IMR-90 (cell line): ENCODE measurements at regions not wholly inside any gene's neighbourhood (a gene's known extent, or its start where the extent isn't known, plus 50 kb on each side); places are given as distances from the start of the nearest gene placed in this dataset.

ENCODE experiments used
- CTCF ChIP-seq: conservative IDR thresholded peaks from 2 replicates; pipeline ENCODE4 v1.5.1; 2012; ENCODE audit warnings: mild to moderate bottlenecking, low read depth, low read length, improper control_type of control experiment
- ELK1 ChIP-seq: fragments of 150-350 bp; IDR thresholded peaks from 2 replicates; pipeline ENCODE4 v1.6.1; 2016; ENCODE audit warnings: low read depth, mild to moderate bottlenecking, low read length, moderate library complexity, borderline replicate concordance
- MAZ ChIP-seq: IDR thresholded peaks from 2 replicates; pipeline ENCODE4 v1.6.1; 2012; ENCODE audit warnings: low read depth, mild to moderate bottlenecking, low read length, improper control_type of control experiment, moderate library complexity, borderline replicate concordance
- MXI1 ChIP-seq: IDR thresholded peaks from 2 replicates; pipeline ENCODE4 v1.6.1; 2012; ENCODE audit warnings: low read depth, mild to moderate bottlenecking, low read length, moderate library complexity, borderline replicate concordance
- NFE2L2 ChIP-seq: fragments of 150-350 bp; IDR thresholded peaks from 2 replicates; pipeline ENCODE4 v1.6.1; 2016; ENCODE audit warnings: low read depth, mild to moderate bottlenecking, low read length
- POLR2A ChIP-seq: IDR thresholded peaks from 2 replicates; pipeline ENCODE4 v1.6.1; 2012; ENCODE audit warnings: mild to moderate bottlenecking, low read depth, low read length
- RCOR1 ChIP-seq: IDR thresholded peaks from 2 replicates; pipeline ENCODE4 v1.6.1; 2012; ENCODE audit warnings: mild to moderate bottlenecking, low read length, improper control_type of control experiment; ENCODE audit not compliant: insufficient replicate concordance
- RFX5 ChIP-seq: IDR thresholded peaks from 2 replicates; pipeline ENCODE4 v1.8.0; 2012; ENCODE audit warnings: low read depth, mild to moderate bottlenecking, low read length, moderate library complexity
- SMC3 ChIP-seq: fragments of 150-350 bp; IDR thresholded peaks from 2 replicates; pipeline ENCODE4 v1.6.1; 2016; ENCODE audit warnings: low read depth, mild to moderate bottlenecking, antibody characterized with exemption, low read length, moderate library complexity
- USF2 ChIP-seq: fragments of 150-350 bp; IDR thresholded peaks from 2 replicates; pipeline ENCODE4 v1.6.1; 2017; ENCODE audit warnings: mild to moderate bottlenecking, antibody characterized with exemption, low read length, low read depth

- TF ChIP-seq SMC3 (no peak), POLR2A (no peak), USF2 (no peak), CTCF (no peak), NFE2L2 (no peak), MAZ (no peak), RCOR1 (no peak), RFX5 (no peak), ELK1 (no peak), MXI1 (no peak)
Measured at GRCh38 chr15:62452026-62452425, 286.9 kb upstream of the C2CD4B start.
